Frontal cortex (tissue), 3 donors: ENCODE measurements at regions not wholly inside any gene's neighbourhood (a gene's known extent, or its start where the extent isn't known, plus 50 kb on each side); places are given as distances from the start of the nearest gene placed in this dataset.

Experiments
- DNase-seq, 2 donors: peaks; one replicate each; pipeline ENCODE4 v3.0.0; 2012; ENCODE audit warnings: low spot score in 2 of 2
- FAIRE-seq: peaks from 2 replicates; lab custom pipeline; 2012; peaks lifted over from hg19 to GRCh38; lab: Jason Lieb, UNC
- donor health status: control.
- donor health status: control.
- donor health status: control.

- no peak for FAIRE-seq
- DNase-seq, result no peak
Measured at GRCh38 chr5:54603372-54603771, 85.8 kb downstream of the SNX18 start.

DNA sequence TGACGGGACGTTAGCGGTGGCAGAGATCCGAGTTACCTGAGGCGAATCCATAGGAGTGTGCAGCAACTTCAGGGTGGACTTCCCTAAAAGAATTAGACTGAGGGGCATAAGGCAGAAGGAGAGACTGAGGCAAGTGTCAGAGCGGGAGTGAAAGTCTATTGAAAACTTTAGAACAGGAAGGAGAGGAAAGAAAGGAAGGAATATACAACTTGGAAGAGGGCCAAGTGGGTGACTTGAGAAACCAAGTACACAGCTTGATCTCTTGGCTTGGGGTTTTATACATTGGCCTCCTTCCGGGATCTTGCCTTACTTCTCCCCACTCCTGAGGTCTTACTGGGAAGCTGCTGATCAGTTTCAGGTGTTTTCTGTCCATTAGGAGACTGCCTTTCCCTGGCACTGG is 84.9 kb downstream of the SNX18 start:
- FAIRE-seq (no peak), DNase-seq (no peak)

GRCh38 chr5:54601411-54602230 is 84.1 kb downstream of the SNX18 start:
- DNase-seq (no peak), FAIRE-seq (no peak)
